Smooth muscle cell (in vitro differentiated cells): ENCODE measurements at regions not wholly inside any gene's neighbourhood (a gene's known extent, or its start where the extent isn't known, plus 50 kb on each side); places are given as distances from the start of the nearest gene placed in this dataset.

Source experiments
- DNase-seq: peaks from one replicate; lab custom pipeline; 2025; ENCODE audit not compliant: unreplicated experiment; lab: John Stamatoyannopoulos, UW
- H2AFZ ChIP-seq: fragments of 200-600 bp; sonication (generic); 2 replicates; pipeline ENCODE4 v1.6.0; 2016; ENCODE audit warnings: antibody characterized with exemption, low read depth, mild to moderate bottlenecking
- H3F3A ChIP-seq: fragments of 200-600 bp; sonication (generic); 2 replicates; pipeline ENCODE4 v1.6.0; 2017; ENCODE audit warnings: antibody characterized with exemption, low read depth
- H3K27ac ChIP-seq: fragments of 200-600 bp; sonication (generic); 2 replicates; pipeline ENCODE4 v1.5.1; 2016; ENCODE audit warnings: low read depth, mild to moderate bottlenecking
- H3K27me3 ChIP-seq: fragments of 200-600 bp; sonication (generic); 2 replicates; pipeline ENCODE4 v1.6.1; 2016; ENCODE audit warnings: low read depth, mild to moderate bottlenecking
- H3K36me3 ChIP-seq: fragments of 200-600 bp; sonication (generic); 2 replicates; pipeline ENCODE4 v1.5.1; 2016; ENCODE audit warnings: low read depth
- H3K4me1 ChIP-seq: fragments of 200-600 bp; sonication (generic); 2 replicates; pipeline ENCODE4 v1.5.1; 2016; ENCODE audit warnings: low read depth
- H3K4me2 ChIP-seq: fragments of 200-600 bp; sonication (generic); 2 replicates; pipeline ENCODE4 v1.6.0; 2016; ENCODE audit warnings: mild to moderate bottlenecking
- H3K4me3 ChIP-seq: fragments of 200-600 bp; sonication (generic); 2 replicates; pipeline ENCODE4 v1.5.1; 2016; ENCODE audit warnings: mild to moderate bottlenecking
- H3K79me2 ChIP-seq: fragments of 200-600 bp; sonication (generic); 2 replicates; pipeline ENCODE4 v1.6.0; 2016; ENCODE audit warnings: low read depth, mild to moderate bottlenecking
- H3K9ac ChIP-seq: fragments of 200-600 bp; sonication (generic); 2 replicates; pipeline ENCODE4 v1.6.0; 2016; ENCODE audit warnings: low read depth
- H3K9me3 ChIP-seq: fragments of 200-600 bp; sonication (generic); replicated peaks from 2 replicates; pipeline ENCODE4 v1.5.1; 2016; ENCODE audit warnings: low read depth
- H4K20me1 ChIP-seq: fragments of 200-600 bp; sonication (generic); 2 replicates; pipeline ENCODE4 v1.6.0; 2016; ENCODE audit warnings: low read depth
- WGBS: methylation state at CpG from one replicate; pipeline ENCODE4 v1.1.7; 2016; ENCODE audit warnings: low lambda C conversion rate; 5-methylcytosine and 5-hydroxymethylcytosine counted together
- TF ChIP-seq, protein P1 (sequence below): fragments of 200-600 bp; sonication (generic); IDR thresholded peaks from 2 replicates; pipeline ENCODE4 v1.5.1; 2017; ENCODE audit warnings: borderline replicate concordance, mild to moderate bottlenecking, antibody characterized with exemption; ENCODE audit not compliant: insufficient read depth, poor library complexity, severe bottlenecking

DNA sequence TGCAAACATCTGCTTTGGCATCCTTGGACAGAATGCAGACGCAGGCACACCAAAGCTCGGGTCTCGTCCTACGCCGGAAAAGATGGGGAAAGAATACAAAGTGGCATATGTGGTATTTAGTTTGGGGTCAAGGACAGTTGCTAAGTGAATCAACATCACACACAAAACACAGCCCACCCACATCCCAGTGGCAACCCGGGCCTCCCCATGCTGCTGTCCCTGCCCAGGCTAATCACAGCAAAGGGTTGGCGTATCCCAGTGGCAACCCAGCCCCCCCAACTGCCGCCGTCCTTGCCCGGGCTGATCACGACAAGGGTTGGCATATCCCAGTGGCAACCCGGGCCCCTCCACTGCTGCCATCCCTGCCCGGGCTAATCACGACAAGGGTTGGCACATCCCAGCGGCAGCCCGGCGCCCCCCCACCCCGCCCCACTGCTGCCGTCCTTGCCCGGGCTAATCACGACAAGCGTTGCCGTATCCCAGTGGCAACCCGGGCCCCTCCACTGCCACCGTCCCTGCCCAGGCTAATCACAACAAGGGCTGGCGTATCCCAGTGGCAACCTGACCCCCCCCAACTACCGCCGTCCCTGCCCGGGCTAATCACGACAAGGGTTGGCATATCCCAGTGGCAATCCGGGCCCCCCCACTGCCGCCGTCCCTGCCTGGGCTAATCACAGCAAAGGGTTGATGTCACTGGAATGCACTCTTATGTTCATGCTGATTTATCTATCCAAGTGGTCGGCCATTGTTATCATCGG is 167.8 kb upstream of the SOX1 start:
- H3K9me3 ChIP-seq: no peaks in the 10 kb centered on the region
- no peak overlapping the region for H3K4me2 ChIP-seq
- no peaks in the 10 kb centered on the region for H3K79me2 ChIP-seq
- no peaks in the 10 kb centered on the region for H4K20me1 ChIP-seq
- no peak overlapping the region for H2AFZ ChIP-seq
- no peak overlapping the region for H3K4me3 ChIP-seq
- WGBS: 92% methylated on average over 26 of the region's 35 CpGs
- no peak for DNase-seq
- no peaks in the 10 kb centered on the region for H3K36me3 ChIP-seq
- TF ChIP-seq, protein P1, sequence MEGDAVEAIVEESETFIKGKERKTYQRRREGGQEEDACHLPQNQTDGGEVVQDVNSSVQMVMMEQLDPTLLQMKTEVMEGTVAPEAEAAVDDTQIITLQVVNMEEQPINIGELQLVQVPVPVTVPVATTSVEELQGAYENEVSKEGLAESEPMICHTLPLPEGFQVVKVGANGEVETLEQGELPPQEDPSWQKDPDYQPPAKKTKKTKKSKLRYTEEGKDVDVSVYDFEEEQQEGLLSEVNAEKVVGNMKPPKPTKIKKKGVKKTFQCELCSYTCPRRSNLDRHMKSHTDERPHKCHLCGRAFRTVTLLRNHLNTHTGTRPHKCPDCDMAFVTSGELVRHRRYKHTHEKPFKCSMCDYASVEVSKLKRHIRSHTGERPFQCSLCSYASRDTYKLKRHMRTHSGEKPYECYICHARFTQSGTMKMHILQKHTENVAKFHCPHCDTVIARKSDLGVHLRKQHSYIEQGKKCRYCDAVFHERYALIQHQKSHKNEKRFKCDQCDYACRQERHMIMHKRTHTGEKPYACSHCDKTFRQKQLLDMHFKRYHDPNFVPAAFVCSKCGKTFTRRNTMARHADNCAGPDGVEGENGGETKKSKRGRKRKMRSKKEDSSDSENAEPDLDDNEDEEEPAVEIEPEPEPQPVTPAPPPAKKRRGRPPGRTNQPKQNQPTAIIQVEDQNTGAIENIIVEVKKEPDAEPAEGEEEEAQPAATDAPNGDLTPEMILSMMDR: no peak
- no peak overlapping the region for H3K9ac ChIP-seq
- H3K27ac ChIP-seq: no peak overlapping the region
- peaks cover 10% of the 10 kb centered on the region for H3K27me3 ChIP-seq
- peaks cover 4% of the 10 kb centered on the region for H3K4me1 ChIP-seq
- H3F3A ChIP-seq: no peaks in the 10 kb centered on the region

DNA sequence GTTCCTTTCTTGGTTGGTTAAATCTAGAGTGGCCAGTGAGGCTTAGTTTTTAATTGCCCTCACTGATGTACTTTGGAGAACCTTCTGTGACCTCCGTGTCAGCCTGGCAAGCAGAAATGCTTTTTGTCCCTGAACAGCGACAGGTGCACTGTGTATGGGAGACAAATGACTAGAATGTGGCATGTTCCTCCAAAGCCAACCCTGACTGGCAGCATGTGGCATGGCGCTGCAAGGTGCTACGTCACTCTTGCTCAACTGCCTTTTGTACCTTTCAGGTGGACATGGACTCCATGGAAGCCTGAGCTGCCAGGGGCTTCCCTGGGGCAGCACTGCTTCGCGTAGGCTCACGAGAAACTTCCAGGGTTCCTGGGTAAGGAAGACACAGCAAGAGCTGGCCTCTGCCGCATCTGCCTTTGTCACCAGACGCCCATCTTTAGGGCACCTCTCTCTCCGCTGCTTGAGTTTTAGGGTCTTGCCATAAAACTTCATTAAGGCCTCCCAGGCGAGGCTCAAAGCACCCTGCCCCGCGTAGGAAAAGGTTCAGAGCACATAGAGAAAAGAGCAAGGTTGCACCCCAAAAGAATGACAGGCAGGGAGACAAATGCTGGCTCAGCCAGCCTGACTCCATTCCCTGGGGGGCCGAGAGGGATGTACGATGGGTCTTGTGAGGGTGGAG is 167.1 kb upstream of the SOX1 start:
- no peaks in the 10 kb centered on the region for H3K9me3 ChIP-seq
- no peaks in the 10 kb centered on the region for H3K79me2 ChIP-seq
- H3F3A ChIP-seq: no peaks in the 10 kb centered on the region
- no peaks in the 10 kb centered on the region for H3K36me3 ChIP-seq
- H2AFZ ChIP-seq: no peak overlapping the region
- H3K9ac ChIP-seq: no peak overlapping the region
- TF ChIP-seq, protein P1: no peak
- no peak overlapping the region for H3K4me3 ChIP-seq
- H4K20me1 ChIP-seq: no peaks in the 10 kb centered on the region
- H3K4me2 ChIP-seq: no peak overlapping the region
- DNase-seq: no peak
- 92% methylated on average over 15 of the region's 15 CpGs for WGBS
- H3K4me1 ChIP-seq: no peaks in the 10 kb centered on the region
- H3K27me3 ChIP-seq: peaks cover 4% of the 10 kb centered on the region
- no peak overlapping the region for H3K27ac ChIP-seq

DNA sequence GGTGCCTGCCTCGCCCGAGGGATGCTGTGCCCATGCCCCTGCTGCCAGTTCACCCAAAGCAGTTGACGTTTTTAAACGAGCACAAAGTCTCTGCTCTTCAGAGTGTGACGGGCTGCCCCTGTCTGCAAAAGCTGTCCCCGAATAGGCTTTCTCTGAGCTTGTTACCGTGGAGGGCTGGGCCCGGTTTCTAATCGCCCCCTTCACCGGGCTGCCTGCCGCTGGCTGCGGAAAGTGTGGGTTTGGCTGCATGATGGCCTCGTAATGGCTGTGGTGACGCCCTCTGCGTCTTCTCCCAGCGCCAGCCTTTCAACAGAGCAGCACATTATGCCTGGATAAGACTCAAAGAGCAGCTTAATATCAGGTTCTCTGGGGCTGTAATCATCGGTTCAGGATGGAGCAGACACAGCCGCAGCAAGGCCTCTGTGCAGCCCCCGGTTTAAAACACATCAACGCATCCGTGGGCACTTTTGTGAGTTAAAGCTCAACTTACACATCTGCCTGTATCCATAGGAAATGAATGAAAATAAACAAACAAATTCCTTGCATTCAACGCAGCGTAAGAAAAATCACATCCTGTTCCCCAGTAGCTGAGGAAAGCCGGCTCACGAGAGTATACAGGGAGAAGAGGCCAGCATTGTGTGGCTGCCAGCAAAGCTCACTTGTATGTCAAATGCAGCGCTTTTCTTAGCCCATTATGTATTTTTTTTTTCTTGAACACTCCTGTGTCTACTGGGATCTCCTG is 166.4 kb upstream of the SOX1 start:
- Histone ChIP-seq H3K4me1 (no peaks in the 10 kb centered on the region), H2AFZ (no peak overlapping the region), H3K4me3 (no peak overlapping the region), H3K4me2 (no peak overlapping the region), H3K27ac (no peak overlapping the region), H3K27me3 (peaks cover 4% of the 10 kb centered on the region), H3K79me2 (no peaks in the 10 kb centered on the region), H3K36me3 (no peaks in the 10 kb centered on the region), H3K9ac (no peak overlapping the region), H4K20me1 (no peaks in the 10 kb centered on the region), H3K9me3 (no peaks in the 10 kb centered on the region), H3F3A (no peaks in the 10 kb centered on the region)
- TF ChIP-seq, protein P1: no peak
- WGBS: 73% methylated on average over 26 of the region's 26 CpGs
- no peak for DNase-seq
